ENCODE measurements at regions not wholly inside any gene's neighbourhood (a gene's known extent, or its start where the extent isn't known, plus 50 kb on each side); places are given as distances from the start of the nearest gene placed in this dataset.

DNA sequence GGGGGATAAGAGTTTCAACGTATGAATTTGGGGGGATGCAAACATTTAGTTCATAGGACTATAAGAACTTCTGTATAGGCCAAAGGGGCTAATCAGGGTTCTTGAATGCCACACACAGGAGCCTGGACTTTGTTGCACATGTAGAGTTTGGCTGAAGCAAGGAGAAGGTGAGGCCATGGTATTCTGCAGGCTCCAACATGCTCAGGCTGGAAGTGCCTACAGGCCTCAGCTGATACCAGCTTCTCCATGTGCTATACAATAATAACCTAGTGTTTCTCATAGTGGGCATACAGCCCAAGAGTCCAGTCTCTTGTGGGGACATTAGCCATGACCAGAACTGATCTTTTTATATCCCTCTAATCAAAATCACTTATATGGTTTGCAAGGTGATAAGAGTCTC lies 399.7 kb upstream of the MCTP2 start:
- no peak for DNase-seq (ENCODE audit: low read depth in 2 of 2)
- TF ChIP-seq, protein P1, sequence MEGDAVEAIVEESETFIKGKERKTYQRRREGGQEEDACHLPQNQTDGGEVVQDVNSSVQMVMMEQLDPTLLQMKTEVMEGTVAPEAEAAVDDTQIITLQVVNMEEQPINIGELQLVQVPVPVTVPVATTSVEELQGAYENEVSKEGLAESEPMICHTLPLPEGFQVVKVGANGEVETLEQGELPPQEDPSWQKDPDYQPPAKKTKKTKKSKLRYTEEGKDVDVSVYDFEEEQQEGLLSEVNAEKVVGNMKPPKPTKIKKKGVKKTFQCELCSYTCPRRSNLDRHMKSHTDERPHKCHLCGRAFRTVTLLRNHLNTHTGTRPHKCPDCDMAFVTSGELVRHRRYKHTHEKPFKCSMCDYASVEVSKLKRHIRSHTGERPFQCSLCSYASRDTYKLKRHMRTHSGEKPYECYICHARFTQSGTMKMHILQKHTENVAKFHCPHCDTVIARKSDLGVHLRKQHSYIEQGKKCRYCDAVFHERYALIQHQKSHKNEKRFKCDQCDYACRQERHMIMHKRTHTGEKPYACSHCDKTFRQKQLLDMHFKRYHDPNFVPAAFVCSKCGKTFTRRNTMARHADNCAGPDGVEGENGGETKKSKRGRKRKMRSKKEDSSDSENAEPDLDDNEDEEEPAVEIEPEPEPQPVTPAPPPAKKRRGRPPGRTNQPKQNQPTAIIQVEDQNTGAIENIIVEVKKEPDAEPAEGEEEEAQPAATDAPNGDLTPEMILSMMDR (IDR thresholded peaks at IDR 0.05; ENCODE audit: low read depth, low read length), result no peak
- no peak overlapping the region for H3K4me3 ChIP-seq (replicated peaks in 1 of 2; ENCODE audit: low read depth in 2 of 2, low read length in 2 of 2)

DNA sequence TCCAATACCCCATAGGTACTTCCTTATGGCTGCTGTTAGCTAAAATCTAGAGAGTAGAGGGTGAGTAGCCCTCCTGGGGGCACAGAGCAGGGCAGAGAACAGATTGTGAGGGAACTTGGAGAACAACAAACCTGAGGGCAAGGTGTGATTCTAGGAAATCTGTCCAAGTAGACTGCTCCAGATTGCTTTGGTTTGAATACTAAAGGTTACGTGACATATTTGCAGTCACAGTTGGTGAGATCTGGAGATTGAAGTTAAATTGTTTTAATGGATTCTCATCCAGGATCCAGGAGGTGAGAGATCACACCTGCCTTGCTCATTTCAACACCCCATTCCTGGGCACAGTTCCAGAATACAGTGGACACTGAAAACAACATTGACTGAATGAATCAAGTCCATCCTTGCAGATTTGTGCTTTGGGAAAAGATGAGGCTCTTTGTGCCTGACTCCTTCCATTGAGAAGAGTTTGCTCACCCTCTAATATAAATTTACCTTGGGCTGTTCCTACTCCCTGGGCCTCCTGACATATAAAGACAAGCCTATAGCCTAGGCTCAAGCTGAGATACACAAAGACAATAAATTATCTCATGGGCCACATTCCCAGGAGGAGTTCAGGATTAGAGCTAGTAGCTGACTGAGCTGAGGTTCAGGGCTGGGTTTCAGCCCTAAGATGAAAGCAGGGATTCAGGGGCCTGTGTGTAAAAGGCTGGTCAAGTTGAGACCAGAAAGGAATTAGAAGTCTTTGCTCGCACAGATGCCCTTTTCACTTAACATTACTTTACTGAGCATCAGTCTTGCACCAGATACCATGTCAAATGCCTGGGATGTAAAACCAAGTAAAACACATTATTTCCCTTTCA lies 400.9 kb upstream of the MCTP2 start:
- TF ChIP-seq, protein P1 (IDR thresholded peaks at IDR 0.05; ENCODE audit: low read depth, low read length), result no peak
- no peak for DNase-seq (ENCODE audit: low read depth in 2 of 2)
- no peak overlapping the region for H3K4me3 ChIP-seq (replicated peaks in 1 of 2; ENCODE audit: low read depth in 2 of 2, low read length in 2 of 2)

DNA sequence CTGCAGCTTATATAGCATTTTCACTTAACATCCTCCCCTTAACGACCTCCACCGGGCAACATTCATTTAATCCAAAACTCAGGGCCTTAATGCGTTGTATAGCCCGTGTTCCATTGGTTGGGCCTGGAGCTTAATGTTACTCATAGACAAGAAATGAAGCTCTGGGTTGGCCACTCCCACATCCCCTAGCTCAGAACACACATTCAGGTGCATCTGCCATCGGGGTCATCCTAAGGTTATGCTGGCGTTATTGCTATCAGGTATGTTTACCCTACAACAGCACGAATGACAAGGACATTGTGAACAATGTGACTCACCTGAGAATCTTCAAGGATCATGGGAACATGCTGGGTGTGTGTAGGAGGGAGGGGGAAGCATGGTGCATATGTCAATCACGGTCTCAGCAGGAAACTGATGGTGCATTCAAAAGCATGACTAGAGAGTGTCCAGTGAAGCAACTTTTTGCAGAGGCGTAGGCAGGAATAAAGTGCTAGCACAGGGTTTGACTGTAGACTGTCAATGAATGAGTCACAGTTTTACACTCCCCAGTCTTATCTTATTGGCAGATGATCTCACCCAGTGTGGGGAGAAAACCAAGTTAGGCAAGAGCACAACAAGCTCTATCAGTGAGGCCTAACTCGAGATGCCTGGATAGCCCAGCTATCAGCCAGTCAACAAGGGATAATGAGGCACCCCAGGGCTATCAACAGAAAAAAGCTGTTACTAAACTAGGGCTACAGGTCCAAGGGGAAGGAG lies 402.1 kb upstream of the MCTP2 start:
- no peak overlapping the region for H3K4me3 ChIP-seq (replicated peaks in 1 of 2; ENCODE audit: low read depth in 2 of 2, low read length in 2 of 2)
- DNase-seq (ENCODE audit: low read depth in 2 of 2), result peak; percentile 33 to 57
- TF ChIP-seq, protein P1 (IDR thresholded peaks at IDR 0.05; ENCODE audit: low read depth, low read length), result no peak

DNA sequence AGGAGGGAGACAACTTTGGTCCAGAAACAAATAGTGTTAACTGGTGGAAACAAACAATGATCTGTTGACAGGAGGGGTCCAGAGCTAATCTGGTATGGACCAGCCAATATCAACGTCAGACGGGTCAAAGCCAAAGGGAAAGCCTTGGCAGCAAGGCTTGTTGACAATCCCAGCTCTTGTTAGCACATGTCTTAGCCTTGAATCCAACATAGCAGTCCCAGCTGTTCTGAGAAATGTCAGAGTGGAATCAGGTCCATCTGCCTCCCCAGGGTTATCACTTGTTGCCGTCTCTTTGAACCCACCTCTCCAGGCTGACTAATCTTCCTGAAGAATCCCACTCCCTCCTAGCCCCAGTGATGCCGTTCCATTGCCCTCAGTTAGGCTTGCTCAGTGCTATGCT lies 404.6 kb upstream of the MCTP2 start:
- no peak for DNase-seq (ENCODE audit: low read depth in 2 of 2)
- H3K4me3 ChIP-seq (replicated peaks in 1 of 2; ENCODE audit: low read depth in 2 of 2, low read length in 2 of 2), result no peak overlapping the region
- TF ChIP-seq, protein P1 (IDR thresholded peaks at IDR 0.05; ENCODE audit: low read depth, low read length), result no peak

DNA sequence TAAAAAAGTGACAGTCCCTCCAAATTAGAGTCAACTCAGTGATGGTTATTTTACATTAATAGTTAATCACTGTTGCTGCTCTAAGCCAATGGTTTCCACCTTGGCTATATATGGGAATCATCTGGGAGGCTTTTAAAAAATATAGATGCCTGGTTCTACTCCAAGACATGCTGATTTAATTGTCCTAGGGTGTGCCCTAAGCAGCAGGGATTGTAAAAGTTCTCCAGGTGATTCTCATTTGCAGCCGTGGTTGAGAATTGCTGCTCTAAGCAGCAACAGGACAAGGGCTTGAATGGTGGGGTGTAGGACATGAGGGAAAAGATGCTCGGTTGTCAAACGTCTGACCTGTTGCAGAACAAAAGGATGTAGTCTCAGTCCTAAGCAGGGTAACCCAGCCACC lies 405.1 kb upstream of the MCTP2 start:
- TF ChIP-seq, protein P1 (IDR thresholded peaks at IDR 0.05; ENCODE audit: low read depth, low read length), result no peak
- no peak overlapping the region for H3K4me3 ChIP-seq (replicated peaks in 1 of 2; ENCODE audit: low read depth in 2 of 2, low read length in 2 of 2)
- DNase-seq (ENCODE audit: low read depth in 2 of 2), result no peak

DNA sequence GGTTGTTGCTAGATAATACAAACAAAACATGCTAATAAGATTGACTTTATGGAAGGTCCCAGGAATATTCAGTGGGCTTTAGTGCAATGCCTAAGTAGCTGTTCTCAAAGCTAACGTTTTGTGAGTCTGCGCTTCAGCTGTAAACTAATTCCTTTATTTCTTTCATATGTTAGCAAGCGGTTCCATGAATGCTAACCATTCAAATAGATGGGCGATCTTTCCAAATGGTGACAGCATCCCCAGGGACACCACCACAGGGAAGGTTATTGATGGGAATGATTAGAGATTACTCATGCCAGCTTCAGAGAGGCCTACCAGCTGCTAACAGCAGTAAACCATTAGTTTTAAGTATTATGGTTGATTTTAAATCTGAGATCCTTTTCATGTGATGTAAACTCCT lies 405.7 kb upstream of the MCTP2 start:
- no peak overlapping the region for H3K4me3 ChIP-seq (replicated peaks in 1 of 2; ENCODE audit: low read depth in 2 of 2, low read length in 2 of 2)
- TF ChIP-seq, protein P1 (IDR thresholded peaks at IDR 0.05; ENCODE audit: low read depth, low read length), result no peak
- no peak for DNase-seq (ENCODE audit: low read depth in 2 of 2)

Measured in cardiac fibroblast (primary cell).